Cardiac muscle cell (in vitro differentiated cells and primary cell): ENCODE measurements at regions not wholly inside any gene's neighbourhood (a gene's known extent, or its start where the extent isn't known, plus 50 kb on each side); places are given as distances from the start of the nearest gene placed in this dataset.

Experiments used
- DNase-seq, 2 donors: peaks; one replicate each; pipeline versions ENCODE4 v3.0.0 to v3.0.0-alpha.2; 2010 to 2017; ENCODE audit warnings: low read depth in 1 of 2, low spot score in 1 of 2
- H3K27ac ChIP-seq: fragments of 200-600 bp; sonication (generic); 2 replicates; pipeline ENCODE4 v1.5.1; 2016
- H3K27me3 ChIP-seq: fragments of 200-600 bp; sonication (generic); 2 replicates; pipeline ENCODE4 v1.6.0; 2016; ENCODE audit warnings: control low read depth
- H3K36me3 ChIP-seq: fragments of 200-600 bp; sonication (generic); 2 replicates; pipeline ENCODE4 v1.5.1; 2016; ENCODE audit warnings: control low read depth
- H3K4me1 ChIP-seq: fragments of 200-600 bp; sonication (generic); 2 replicates; pipeline ENCODE4 v1.8.1; 2017; ENCODE audit warnings: low read depth, mild to moderate bottlenecking, mixed run types
- H3K4me3 ChIP-seq: fragments of 200-600 bp; sonication (generic); 2 replicates; pipeline ENCODE4 v1.5.1; 2016; ENCODE audit warnings: mild to moderate bottlenecking
- H3K9me3 ChIP-seq: fragments of 200-600 bp; sonication (generic); 2 replicates; pipeline ENCODE4 v1.5.1; 2017; ENCODE audit warnings: low read depth, mild to moderate bottlenecking, control low read depth
- TF ChIP-seq, protein P1 (sequence below): IDR thresholded peaks from 2 replicates; pipeline ENCODE4 v1.5.1; 2012; ENCODE audit warnings: low read depth, mild to moderate bottlenecking, low read length

DNA sequence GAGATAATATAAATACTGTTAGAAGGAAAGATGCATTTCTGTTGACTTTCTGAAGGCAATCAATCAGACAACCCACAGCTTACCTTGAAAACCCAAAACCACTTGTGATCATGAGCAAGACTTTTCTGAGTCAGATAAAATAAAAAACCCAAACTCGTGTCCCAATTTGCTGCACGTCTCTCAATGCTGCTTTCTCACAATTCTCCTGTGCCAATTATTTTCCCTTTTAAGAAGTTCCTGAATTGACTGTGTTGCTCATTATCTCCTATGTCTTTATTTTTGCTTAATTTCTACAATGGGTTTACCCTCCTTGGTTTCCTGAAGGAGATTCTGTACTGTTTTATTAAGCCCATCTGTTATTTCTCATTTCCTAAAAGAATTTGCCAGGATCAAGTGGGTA, 1891.9 kb upstream of the PCDH10 start:
- Histone ChIP-seq H3K27ac (no peak overlapping the region), H3K36me3 (no peaks in the 10 kb centered on the region), H3K27me3 (no peaks in the 10 kb centered on the region), H3K4me3 (no peak overlapping the region), H3K9me3 (no peaks in the 10 kb centered on the region), H3K4me1 (no peaks in the 10 kb centered on the region)
- no peak for DNase-seq
- TF ChIP-seq, protein P1, sequence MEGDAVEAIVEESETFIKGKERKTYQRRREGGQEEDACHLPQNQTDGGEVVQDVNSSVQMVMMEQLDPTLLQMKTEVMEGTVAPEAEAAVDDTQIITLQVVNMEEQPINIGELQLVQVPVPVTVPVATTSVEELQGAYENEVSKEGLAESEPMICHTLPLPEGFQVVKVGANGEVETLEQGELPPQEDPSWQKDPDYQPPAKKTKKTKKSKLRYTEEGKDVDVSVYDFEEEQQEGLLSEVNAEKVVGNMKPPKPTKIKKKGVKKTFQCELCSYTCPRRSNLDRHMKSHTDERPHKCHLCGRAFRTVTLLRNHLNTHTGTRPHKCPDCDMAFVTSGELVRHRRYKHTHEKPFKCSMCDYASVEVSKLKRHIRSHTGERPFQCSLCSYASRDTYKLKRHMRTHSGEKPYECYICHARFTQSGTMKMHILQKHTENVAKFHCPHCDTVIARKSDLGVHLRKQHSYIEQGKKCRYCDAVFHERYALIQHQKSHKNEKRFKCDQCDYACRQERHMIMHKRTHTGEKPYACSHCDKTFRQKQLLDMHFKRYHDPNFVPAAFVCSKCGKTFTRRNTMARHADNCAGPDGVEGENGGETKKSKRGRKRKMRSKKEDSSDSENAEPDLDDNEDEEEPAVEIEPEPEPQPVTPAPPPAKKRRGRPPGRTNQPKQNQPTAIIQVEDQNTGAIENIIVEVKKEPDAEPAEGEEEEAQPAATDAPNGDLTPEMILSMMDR: no peak

DNA sequence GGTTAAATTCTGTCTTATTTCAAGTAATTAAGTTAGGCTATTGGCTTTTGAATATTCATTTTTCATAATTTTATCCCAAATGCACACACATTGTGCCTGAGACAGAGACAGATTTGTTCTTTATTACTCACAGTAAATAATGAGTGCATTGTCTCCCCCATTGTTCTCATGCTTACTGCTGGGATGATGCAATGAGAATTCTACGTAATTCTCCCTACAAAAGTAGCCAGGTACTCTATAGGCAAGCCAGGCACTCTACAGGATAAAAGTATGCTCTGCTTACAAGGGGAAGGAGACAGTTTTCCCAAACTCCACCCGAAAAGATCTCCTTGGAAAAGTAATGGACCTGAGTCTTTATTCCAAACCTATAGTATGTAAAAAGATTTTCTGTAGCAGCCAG, 1890.7 kb upstream of the PCDH10 start:
- no peak for DNase-seq
- H3K4me3 ChIP-seq: no peak overlapping the region
- no peaks in the 10 kb centered on the region for H3K36me3 ChIP-seq
- TF ChIP-seq, protein P1: no peak
- no peaks in the 10 kb centered on the region for H3K4me1 ChIP-seq
- H3K9me3 ChIP-seq: no peaks in the 10 kb centered on the region
- H3K27me3 ChIP-seq: no peaks in the 10 kb centered on the region
- H3K27ac ChIP-seq: no peak overlapping the region

DNA sequence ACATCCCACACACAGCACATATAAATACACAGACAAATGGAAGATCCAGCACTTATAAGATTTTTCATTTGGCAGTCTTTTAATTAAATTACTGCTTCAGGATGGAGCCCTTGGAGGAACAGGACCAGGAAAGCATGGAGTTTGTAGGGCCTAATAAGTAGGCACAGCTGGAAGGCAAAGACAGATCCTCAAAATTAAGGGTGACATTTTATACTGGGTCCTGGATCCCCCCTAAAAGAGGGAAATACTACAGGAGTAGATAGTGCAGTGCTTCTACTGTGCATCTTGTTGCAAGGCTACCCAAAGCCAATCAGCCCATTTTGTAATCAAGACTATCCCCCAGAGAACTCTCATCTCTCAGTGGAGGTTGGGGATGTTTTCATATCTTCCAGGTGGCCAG, 1860.7 kb upstream of the PCDH10 start:
- no peak for DNase-seq
- no peak overlapping the region for H3K4me3 ChIP-seq
- H3K36me3 ChIP-seq: no peaks in the 10 kb centered on the region
- H3K27me3 ChIP-seq: no peaks in the 10 kb centered on the region
- TF ChIP-seq, protein P1: no peak
- no peaks in the 10 kb centered on the region for H3K9me3 ChIP-seq
- H3K27ac ChIP-seq: no peak overlapping the region
- no peaks in the 10 kb centered on the region for H3K4me1 ChIP-seq

DNA sequence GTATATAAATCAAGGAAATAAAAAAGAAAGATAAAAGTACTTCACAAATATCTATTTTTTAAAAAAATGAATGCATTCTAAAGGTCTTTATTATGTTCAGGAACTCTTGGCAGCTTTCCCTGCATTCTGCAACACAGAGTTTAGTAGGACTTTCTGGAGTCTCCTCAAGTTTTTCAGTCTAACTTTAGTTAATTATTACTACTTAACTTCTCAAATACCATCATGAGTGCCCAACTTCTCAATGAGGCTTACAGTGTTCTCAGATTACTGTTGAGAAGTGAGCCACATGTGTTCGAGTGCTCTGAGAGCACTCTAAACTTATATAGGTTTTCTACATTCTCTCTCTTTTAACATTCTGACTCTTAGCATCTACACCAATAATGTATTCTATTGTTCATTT, 1852.9 kb upstream of the PCDH10 start:
- H3K4me3 ChIP-seq: no peak overlapping the region
- H3K4me1 ChIP-seq: no peaks in the 10 kb centered on the region
- H3K27me3 ChIP-seq: no peaks in the 10 kb centered on the region
- TF ChIP-seq, protein P1: no peak
- H3K36me3 ChIP-seq: no peaks in the 10 kb centered on the region
- no peak for DNase-seq
- no peaks in the 10 kb centered on the region for H3K9me3 ChIP-seq
- H3K27ac ChIP-seq: no peak overlapping the region

DNA sequence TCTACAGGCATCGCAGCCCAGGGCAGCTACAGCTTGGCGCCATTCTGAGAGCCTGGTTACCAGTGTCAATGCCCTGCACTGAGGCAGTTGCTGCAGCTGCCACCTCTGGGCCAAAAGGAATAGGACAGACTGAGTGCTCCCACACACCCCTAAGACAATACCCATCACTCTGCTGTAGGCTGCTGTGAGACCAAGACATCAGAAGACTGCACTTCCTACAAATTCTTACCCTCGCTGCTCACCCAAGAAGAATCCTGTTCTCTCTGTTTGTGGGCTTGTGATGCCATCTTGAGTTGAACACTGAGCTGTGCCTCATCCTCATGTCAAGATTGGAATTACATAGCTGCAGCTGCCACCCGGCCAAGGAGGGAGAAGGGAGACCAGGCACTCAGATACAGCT, 1847.0 kb upstream of the PCDH10 start:
- DNase-seq: no peak
- Histone ChIP-seq H3K4me1 (no peaks in the 10 kb centered on the region), H3K27me3 (no peaks in the 10 kb centered on the region), H3K4me3 (no peak overlapping the region), H3K9me3 (no peaks in the 10 kb centered on the region), H3K36me3 (no peaks in the 10 kb centered on the region), H3K27ac (no peak overlapping the region)
- TF ChIP-seq, protein P1: no peak

DNA sequence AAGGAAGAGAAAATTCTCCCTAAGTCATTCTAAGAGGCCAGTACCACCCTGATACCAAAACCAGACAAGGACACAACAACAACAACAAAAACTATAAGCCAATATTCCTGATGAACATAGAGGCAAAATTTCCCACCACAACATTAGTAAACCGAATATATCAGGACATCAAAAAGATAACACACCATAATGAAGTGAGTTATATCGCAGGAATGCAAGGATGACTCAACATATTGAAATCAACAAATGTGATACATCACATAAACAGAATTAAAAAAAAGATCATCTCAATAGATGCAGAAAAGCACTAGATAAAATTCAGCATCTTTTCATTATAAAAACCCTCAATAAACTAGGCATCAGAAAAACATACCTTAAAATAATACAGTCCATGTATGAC, 1844.4 kb upstream of the PCDH10 start:
- TF ChIP-seq, protein P1: no peak

More for the DNA sequence above, 1844.4 kb upstream of the PCDH10 start:
- Histone ChIP-seq H3K27ac (no peak overlapping the region), H3K4me1 (no peaks in the 10 kb centered on the region), H3K4me3 (no peak overlapping the region), H3K9me3 (no peaks in the 10 kb centered on the region), H3K36me3 (no peaks in the 10 kb centered on the region), H3K27me3 (no peaks in the 10 kb centered on the region)
- DNase-seq: no peak
